Fibroblast of pulmonary artery (primary cell): ENCODE measurements at regions not wholly inside any gene's neighbourhood (a gene's known extent, or its start where the extent isn't known, plus 50 kb on each side); places are given as distances from the start of the nearest gene placed in this dataset.

Source experiments
- DNase-seq: peaks from one replicate; pipeline ENCODE4 v3.0.0-alpha.2; 2010; ENCODE audit warnings: low read depth
- H3K4me3 ChIP-seq: replicated peaks from 2 replicates; pipeline ENCODE4 v1.5.1; 2011; ENCODE audit warnings: low read depth, mild to moderate bottlenecking, control low read depth, low read length, moderate library complexity
- TF ChIP-seq, protein P1 (sequence below): IDR thresholded peaks from 2 replicates; pipeline ENCODE4 v1.5.1; 2011; ENCODE audit warnings: mild to moderate bottlenecking, control low read depth, low read length, inconsistent platforms; ENCODE audit errors: missing control alignments

DNA sequence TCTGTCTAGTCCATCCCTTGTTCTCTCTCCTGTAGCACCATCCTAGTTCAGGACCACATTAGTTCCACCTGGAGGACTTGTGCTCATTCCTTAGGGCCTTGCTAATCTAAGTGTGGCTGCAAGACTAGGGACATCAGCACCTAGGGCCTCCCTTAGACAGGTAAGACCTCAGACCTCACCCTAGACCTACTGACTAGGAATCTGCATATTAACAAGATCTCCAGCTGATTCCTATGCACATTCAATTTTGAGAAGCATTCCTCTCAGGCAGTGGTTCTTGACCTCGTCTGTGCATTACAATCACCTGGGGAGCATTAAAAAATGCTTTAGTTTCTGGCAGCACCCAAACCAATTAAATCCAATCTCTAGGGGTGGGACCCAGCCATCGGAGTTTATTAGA lies 238.4 kb upstream of the RGMA start:
- DNase-seq = no peak
- TF ChIP-seq, protein P1, sequence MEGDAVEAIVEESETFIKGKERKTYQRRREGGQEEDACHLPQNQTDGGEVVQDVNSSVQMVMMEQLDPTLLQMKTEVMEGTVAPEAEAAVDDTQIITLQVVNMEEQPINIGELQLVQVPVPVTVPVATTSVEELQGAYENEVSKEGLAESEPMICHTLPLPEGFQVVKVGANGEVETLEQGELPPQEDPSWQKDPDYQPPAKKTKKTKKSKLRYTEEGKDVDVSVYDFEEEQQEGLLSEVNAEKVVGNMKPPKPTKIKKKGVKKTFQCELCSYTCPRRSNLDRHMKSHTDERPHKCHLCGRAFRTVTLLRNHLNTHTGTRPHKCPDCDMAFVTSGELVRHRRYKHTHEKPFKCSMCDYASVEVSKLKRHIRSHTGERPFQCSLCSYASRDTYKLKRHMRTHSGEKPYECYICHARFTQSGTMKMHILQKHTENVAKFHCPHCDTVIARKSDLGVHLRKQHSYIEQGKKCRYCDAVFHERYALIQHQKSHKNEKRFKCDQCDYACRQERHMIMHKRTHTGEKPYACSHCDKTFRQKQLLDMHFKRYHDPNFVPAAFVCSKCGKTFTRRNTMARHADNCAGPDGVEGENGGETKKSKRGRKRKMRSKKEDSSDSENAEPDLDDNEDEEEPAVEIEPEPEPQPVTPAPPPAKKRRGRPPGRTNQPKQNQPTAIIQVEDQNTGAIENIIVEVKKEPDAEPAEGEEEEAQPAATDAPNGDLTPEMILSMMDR = no peak
- H3K4me3 ChIP-seq = no peak overlapping the region

DNA sequence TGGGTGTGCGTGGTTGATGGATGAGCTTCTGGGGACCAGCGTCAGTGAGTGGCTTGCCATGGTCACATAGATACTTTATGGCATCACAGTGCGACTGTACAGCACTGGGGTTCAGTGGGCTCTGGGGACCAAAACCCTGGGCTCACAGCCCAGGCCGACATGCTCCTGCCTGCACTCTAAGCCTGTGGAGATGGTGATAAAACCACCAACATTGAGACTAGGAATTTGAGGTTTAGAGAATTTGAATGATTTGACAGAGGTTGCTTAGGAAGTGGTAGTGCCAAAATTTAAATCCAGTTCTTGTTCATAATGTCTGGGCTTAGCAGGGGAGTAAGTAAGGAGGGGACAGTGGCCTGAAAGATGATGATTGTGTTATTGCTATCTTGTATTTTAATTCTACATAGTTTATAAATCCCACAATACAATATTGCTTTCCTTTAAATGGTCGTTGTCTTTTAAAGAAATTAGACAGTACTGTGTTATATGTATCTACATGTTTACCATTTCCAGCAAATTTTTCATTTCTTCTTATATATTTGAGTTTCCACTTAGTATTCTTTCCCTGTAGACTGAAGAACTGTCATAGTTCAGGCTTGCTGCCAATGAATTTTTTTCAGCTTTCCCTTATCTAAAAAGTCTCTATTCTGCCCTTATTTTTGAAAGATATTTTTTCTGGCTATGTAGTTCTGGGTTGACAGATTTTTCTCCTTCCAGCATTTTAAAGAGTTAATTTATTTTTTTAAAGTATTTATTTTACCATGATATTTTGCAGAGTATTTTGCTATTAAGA lies 235.4 kb upstream of the RGMA start:
- TF ChIP-seq, protein P1 = no peak
- no peak for DNase-seq
- no peak overlapping the region for H3K4me3 ChIP-seq

DNA sequence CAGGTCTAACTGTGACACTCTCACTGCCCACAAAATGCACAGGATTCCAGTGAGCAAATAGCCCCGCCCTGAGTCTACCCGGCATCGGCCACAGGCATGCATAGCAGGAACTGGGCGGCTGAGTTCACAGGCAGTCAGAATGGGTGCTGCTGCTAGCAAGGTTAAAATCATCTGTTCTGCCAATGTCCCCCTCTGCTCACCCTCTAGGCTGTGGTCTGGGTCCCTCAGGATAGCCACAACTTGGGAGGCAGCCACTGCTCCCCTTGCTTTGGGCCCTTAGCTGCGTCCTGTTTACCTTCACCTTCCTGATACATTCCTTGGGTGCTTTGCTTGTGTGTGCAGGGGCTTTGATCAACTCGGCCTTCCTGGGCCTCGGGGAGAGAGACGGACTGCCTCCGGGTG lies 232.9 kb upstream of the RGMA start:
- TF ChIP-seq, protein P1 = no peak
- no peak overlapping the region for H3K4me3 ChIP-seq
- no peak for DNase-seq

DNA sequence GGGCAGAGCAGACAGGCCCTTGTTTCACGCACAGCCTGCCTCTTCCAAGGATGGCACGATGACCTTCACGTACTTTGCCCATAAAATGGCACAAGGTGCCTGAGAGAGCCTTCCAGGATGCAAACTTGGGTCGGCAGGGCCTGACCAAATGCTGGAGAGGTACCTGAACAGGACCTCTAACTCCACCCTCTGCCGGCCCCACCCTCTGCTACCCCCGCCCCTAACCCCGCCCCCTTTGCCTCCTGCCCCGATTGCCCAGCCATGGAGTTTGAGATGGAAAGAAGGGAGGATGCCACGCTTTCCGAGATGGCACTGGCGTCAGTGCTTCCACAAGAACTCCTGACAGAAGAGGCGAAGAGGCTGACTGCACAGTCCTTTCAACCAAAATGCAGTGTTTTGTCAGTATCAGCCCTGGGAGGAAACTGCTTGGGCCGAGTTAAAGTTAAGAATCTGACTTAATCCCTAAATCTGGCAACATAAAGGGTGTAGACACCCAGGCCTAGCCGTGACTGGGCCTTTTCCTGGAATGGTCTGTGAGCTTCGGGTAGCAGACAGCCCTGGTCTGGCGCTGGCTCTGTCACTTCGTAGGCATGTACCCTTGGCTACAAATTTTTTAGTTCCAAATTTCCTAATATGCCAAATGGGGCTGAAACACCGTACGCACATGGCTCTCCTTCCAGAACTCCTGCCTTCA lies 230.3 kb upstream of the RGMA start:
- no peak for DNase-seq
- no peak overlapping the region for H3K4me3 ChIP-seq
- TF ChIP-seq, protein P1 = no peak

DNA sequence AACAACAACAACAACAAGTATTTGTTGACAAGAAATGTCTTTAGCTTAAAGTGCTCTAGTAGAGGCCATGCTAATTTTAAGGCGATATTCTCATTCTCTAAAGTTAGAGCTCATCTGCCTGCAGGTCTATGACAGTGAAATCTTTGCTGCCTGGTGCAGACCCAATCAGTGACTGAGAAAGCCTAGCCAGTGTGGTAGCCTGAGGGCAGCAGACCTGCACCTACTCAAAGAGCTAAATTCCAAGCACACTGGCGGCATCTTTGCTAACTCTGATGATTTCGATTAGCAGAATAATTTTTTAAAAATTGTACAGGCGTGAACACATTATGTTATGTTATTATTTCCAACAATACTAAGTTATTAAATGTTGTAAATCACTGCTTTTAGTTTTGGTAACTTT lies 228.8 kb upstream of the RGMA start:
- DNase-seq = no peak
- no peak overlapping the region for H3K4me3 ChIP-seq
- TF ChIP-seq, protein P1 = no peak

DNA sequence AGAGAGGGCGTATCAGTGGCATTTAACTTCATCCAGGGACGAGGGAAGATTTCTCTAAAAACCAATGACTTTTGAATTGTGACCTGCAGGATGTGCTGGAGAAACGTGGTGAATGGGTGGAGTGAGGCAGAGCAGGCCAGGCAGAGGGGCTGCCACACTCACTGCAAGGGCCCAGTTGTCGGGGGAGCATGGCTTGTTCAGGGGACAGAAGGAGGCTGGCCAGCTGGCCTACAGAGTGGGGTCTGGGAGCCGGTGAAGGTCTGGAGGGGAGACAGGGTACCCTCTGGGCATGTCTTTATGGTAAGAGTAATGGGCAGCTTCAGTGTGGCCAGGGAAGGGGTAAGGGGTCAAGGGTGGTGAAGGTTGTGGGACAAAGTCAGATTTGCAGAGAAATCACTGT lies 225.2 kb upstream of the RGMA start:
- no peak for DNase-seq
- TF ChIP-seq, protein P1 = no peak
- no peak overlapping the region for H3K4me3 ChIP-seq
